H1 (cell line): ENCODE measurements at regions not wholly inside any gene's neighbourhood (a gene's known extent, or its start where the extent isn't known, plus 50 kb on each side); places are given as distances from the start of the nearest gene placed in this dataset.

Experiments
- CTCF ChIA-PET: fragments of 300-600 bp; sonication (Branson Sonifier 250); formaldehyde crosslinking; loops from one replicate; lab custom pipeline; 2021; ENCODE audit not compliant: partially characterized antibody; lab: Charles Lee
- POLR2A ChIA-PET: fragments of 300-600 bp; sonication (Branson Sonifier 250); formaldehyde crosslinking; loops from one replicate; lab custom pipeline; 2021; ENCODE audit warnings: inconsistent platforms; ENCODE audit not compliant: partially characterized antibody; lab: Charles Lee
- DNase-seq, 2 experiments: peaks; one replicate each; pipeline versions ENCODE4 v3.0.0 to v3.0.0-alpha.2; 2010 to 2022; ENCODE audit warnings: low spot score in 2 of 2, low read depth in 1 of 2, mixed read lengths in 1 of 2
- FAIRE-seq: peaks from 2 replicates; lab custom pipeline; 2011; peaks lifted over from hg19 to GRCh38; lab: Jason Lieb, UNC
- H2AFZ ChIP-seq: 2 replicates; pipeline ENCODE4 v1.8.1; 2012; ENCODE audit warnings: low read length, inconsistent platforms
- H2AK5ac ChIP-seq: 2 replicates; pipeline ENCODE4 v1.6.1; 2013; ENCODE audit warnings: low read depth, low read length
- H2BK120ac ChIP-seq: replicated peaks from 2 replicates; pipeline ENCODE3; 2013; ENCODE audit warnings: low read depth, low read length, inconsistent platforms
- H2BK12ac ChIP-seq: 2 replicates; pipeline ENCODE4 v1.6.1; 2013; ENCODE audit warnings: low read depth, low read length
- H2BK15ac ChIP-seq: 2 replicates; pipeline ENCODE4 v1.6.1; 2013; ENCODE audit warnings: low read length
- H2BK20ac ChIP-seq: 2 replicates; pipeline ENCODE4 v1.6.1; 2013; ENCODE audit warnings: low read length
- H2BK5ac ChIP-seq: 2 replicates; pipeline ENCODE4 v1.6.1; 2013; ENCODE audit warnings: low read depth, low read length
- H3K14ac ChIP-seq: 2 replicates; pipeline ENCODE4 v1.6.1; 2013; ENCODE audit warnings: inconsistent platforms; ENCODE audit not compliant: insufficient read length
- H3K18ac ChIP-seq: 2 replicates; pipeline ENCODE4 v1.6.1; 2013; ENCODE audit warnings: low read length; ENCODE audit errors: extremely low read depth
- H3K23ac ChIP-seq: 2 replicates; pipeline ENCODE4 v1.6.1; 2013; ENCODE audit warnings: inconsistent platforms; ENCODE audit not compliant: insufficient read length
- H3K23me2 ChIP-seq: 2 replicates; pipeline ENCODE4 v1.6.1; 2013; ENCODE audit warnings: low read depth, low read length
- H3K27ac ChIP-seq: 2 replicates; pipeline ENCODE4 v1.6.1; 2011; ENCODE audit warnings: low read depth, low read length, inconsistent platforms
- H3K27me3 ChIP-seq, 4 experiments: replicated peaks in 1 of 4; 1 replicate in 1 of 4; 2 replicates in 3 of 4; pipeline versions ENCODE4 v1.6.1 to v1.8.1; 2011 to 2013; ENCODE audit warnings: low read length in 3 of 4, mild to moderate bottlenecking in 3 of 4, inconsistent platforms in 2 of 4, mixed read lengths in 2 of 4, moderate library complexity in 1 of 4; ENCODE audit not compliant: control insufficient read depth in 3 of 4, insufficient read depth in 3 of 4; ENCODE audit errors: extremely low read depth in 1 of 4
- H3K36me3 ChIP-seq, 4 experiments: 2 replicates each; pipeline versions ENCODE4 v1.6.1 to v1.8.1; 2011 to 2013; ENCODE audit warnings: mild to moderate bottlenecking in 4 of 4, low read length in 3 of 4, moderate library complexity in 2 of 4, control low read depth in 1 of 4, inconsistent platforms in 1 of 4; ENCODE audit not compliant: insufficient read depth in 4 of 4, control insufficient read depth in 2 of 4
- H3K4ac ChIP-seq: replicated peaks from 2 replicates; pipeline ENCODE3; 2013; ENCODE audit warnings: low read length, low read depth, mixed read lengths, inconsistent platforms; ENCODE audit not compliant: insufficient read length
- H3K4me1 ChIP-seq, 4 experiments: replicated peaks in 1 of 4; 1 replicate in 1 of 4; 2 replicates in 3 of 4; pipeline versions ENCODE4 v1.6.1 to v1.8.1; 2011 to 2013; ENCODE audit warnings: low read length in 3 of 4, inconsistent platforms in 2 of 4, mixed read lengths in 1 of 4; ENCODE audit not compliant: insufficient read depth in 4 of 4, control insufficient read depth in 3 of 4
- H3K4me2 ChIP-seq, 2 experiments: 2 replicates each; pipeline versions ENCODE4 v1.6.1 to v1.8.1; 2011 to 2013; ENCODE audit warnings: low read depth in 2 of 2, low read length in 2 of 2, control low read depth in 1 of 2, inconsistent platforms in 1 of 2, mild to moderate bottlenecking in 1 of 2; ENCODE audit not compliant: insufficient read depth in 1 of 2
- H3K4me3 ChIP-seq, 4 experiments: fragments of 200-600, 300-600 bp in 1 of 4; sonication (generic), shearing (Covaris generic), sonication (Bioruptor Twin) in 1 of 4; 2 replicates each; pipeline versions ENCODE4 v1.5.1 to v1.8.1; 2011 to 2016; ENCODE audit warnings: low read length in 4 of 4, low read depth in 3 of 4, control low read depth in 2 of 4, inconsistent platforms in 2 of 4, mild to moderate bottlenecking in 2 of 4, mixed read lengths in 1 of 4, moderate library complexity in 1 of 4; ENCODE audit not compliant: insufficient read depth in 2 of 4; ENCODE audit errors: extremely low read depth in 1 of 4
- H3K56ac ChIP-seq: replicated peaks from 2 replicates; pipeline ENCODE3; 2013; ENCODE audit warnings: low read depth, mild to moderate bottlenecking, mixed read lengths, low read length, inconsistent platforms; ENCODE audit not compliant: insufficient read length
- H3K79me1 ChIP-seq: 2 replicates; pipeline ENCODE4 v1.6.1; 2013; ENCODE audit warnings: low read depth, low read length, control low read depth
- H3K79me2 ChIP-seq, 2 experiments: 2 replicates each; pipeline versions ENCODE4 v1.6.1 to v1.8.1; 2012 to 2013; ENCODE audit warnings: low read length in 2 of 2, mild to moderate bottlenecking in 2 of 2, inconsistent platforms in 1 of 2; ENCODE audit not compliant: insufficient read depth in 2 of 2, control insufficient read depth in 1 of 2
- H3K9ac ChIP-seq, 4 experiments: replicated peaks in 1 of 4; 1 replicate in 1 of 4; 2 replicates in 3 of 4; pipeline versions ENCODE4 v1.6.1 to v1.8.1; 2011 to 2013; ENCODE audit warnings: low read depth in 3 of 4, low read length in 3 of 4, control low read depth in 2 of 4, mild to moderate bottlenecking in 2 of 4, moderate library complexity in 2 of 4, inconsistent platforms in 1 of 4; ENCODE audit errors: extremely low read depth in 1 of 4
- H3K9me3 ChIP-seq, 2 experiments: 2 replicates each; pipeline versions ENCODE4 v1.6.1 to v1.8.1; 2012 to 2013; ENCODE audit warnings: mild to moderate bottlenecking in 2 of 2, moderate library complexity in 2 of 2, control low read depth in 1 of 2, inconsistent platforms in 1 of 2, low read depth in 1 of 2, low read length in 1 of 2, mixed read lengths in 1 of 2; ENCODE audit not compliant: insufficient read depth in 2 of 2
- H4K20me1 ChIP-seq, 2 experiments: replicated peaks in 1 of 2; 2 replicates each; pipeline versions ENCODE3 to v1.8.1; 2011 to 2013; ENCODE audit warnings: inconsistent platforms in 2 of 2, low read length in 2 of 2, mild to moderate bottlenecking in 1 of 2; ENCODE audit not compliant: insufficient read depth in 2 of 2, control insufficient read depth in 1 of 2
- H4K5ac ChIP-seq: 2 replicates; pipeline ENCODE4 v1.6.1; 2013; ENCODE audit warnings: low read length, low read depth, mixed read lengths, inconsistent platforms; ENCODE audit not compliant: insufficient read length
- H4K8ac ChIP-seq: 2 replicates; pipeline ENCODE4 v1.8.0; 2013; ENCODE audit warnings: mild to moderate bottlenecking, moderate library complexity, low read length, inconsistent platforms; ENCODE audit not compliant: insufficient read depth; ENCODE audit errors: extremely low read depth
- H4K91ac ChIP-seq: replicated peaks from 2 replicates; pipeline ENCODE3; 2013; ENCODE audit warnings: low read length, mixed read lengths, inconsistent platforms; ENCODE audit not compliant: insufficient read length
- BRCA1 ChIP-seq: IDR thresholded peaks from 2 replicates; pipeline ENCODE4 v1.6.1; 2012; ENCODE audit warnings: low read depth, low read length, improper control_type of control experiment
- CBX5 ChIP-seq: fragments of 300-800, 300-1000 bp; sonication (generic); IDR thresholded peaks from 2 replicates; pipeline ENCODE4 v1.7.1; 2016; ENCODE audit warnings: antibody characterized with exemption, low read length, low read depth
- CHD2 ChIP-seq: IDR thresholded peaks from 2 replicates; pipeline ENCODE4 v1.6.1; 2012; ENCODE audit warnings: low read length, improper control_type of control experiment
- CTCF ChIP-seq, 3 experiments: IDR thresholded peaks; 1 replicate in 2 of 3; 2 replicates in 1 of 3; pipeline versions ENCODE4 v1.5.1 to v1.6.1; 2011; ENCODE audit warnings: low read length in 3 of 3, mild to moderate bottlenecking in 3 of 3, inconsistent platforms in 2 of 3, low read depth in 1 of 3, moderate library complexity in 1 of 3; ENCODE audit not compliant: insufficient read depth in 1 of 3; ENCODE audit errors: control extremely low read depth in 1 of 3
- JUN ChIP-seq: IDR thresholded peaks from 2 replicates; pipeline ENCODE4 v1.6.1; 2011; ENCODE audit warnings: low read depth, mild to moderate bottlenecking, improper control_type of control experiment, low read length
- KDM4A ChIP-seq: IDR thresholded peaks from one replicate; pipeline ENCODE4 v1.7.1; 2012; ENCODE audit warnings: low read depth, mild to moderate bottlenecking, moderate library complexity, low read length, inconsistent platforms; ENCODE audit not compliant: severe bottlenecking
- KDM5A ChIP-seq: fragments of 200-600 bp; IDR thresholded peaks from 2 replicates; pipeline ENCODE4 v1.7.1; 2012; ENCODE audit warnings: mild to moderate bottlenecking, low read length, inconsistent platforms, mixed read lengths
- NANOG ChIP-seq: IDR thresholded peaks from 2 replicates; pipeline ENCODE4 v1.6.1; 2011; ENCODE audit warnings: low read length, low read depth, mild to moderate bottlenecking, inconsistent platforms; ENCODE audit not compliant: insufficient read depth, poor library complexity, severe bottlenecking
- POLR2A ChIP-seq, 2 experiments: IDR thresholded peaks; 1 replicate in 1 of 2; 2 replicates in 1 of 2; pipeline ENCODE4 v1.6.1; 2011; ENCODE audit warnings: low read depth in 2 of 2, low read length in 2 of 2, mild to moderate bottlenecking in 2 of 2; ENCODE audit errors: control extremely low read depth in 1 of 2
- POLR2AphosphoS5 ChIP-seq: IDR thresholded peaks from 2 replicates; pipeline ENCODE4 v1.6.1; 2011; ENCODE audit warnings: low read depth, low read length
- SUZ12 ChIP-seq: fragments of 200-600 bp; sonication (generic); IDR thresholded peaks from 2 replicates; pipeline ENCODE4 v1.6.1; 2012; ENCODE audit warnings: mild to moderate bottlenecking, inconsistent platforms, low read length, moderate library complexity, mixed read lengths
- TBP ChIP-seq: IDR thresholded peaks from 2 replicates; pipeline ENCODE4 v1.6.1; 2011; ENCODE audit warnings: low read depth, low read length, improper control_type of control experiment
- YY1 ChIP-seq: IDR thresholded peaks from 2 replicates; pipeline ENCODE4 v1.6.1; 2011; ENCODE audit warnings: low read depth, mild to moderate bottlenecking, low read length
- ZNF274 ChIP-seq: IDR thresholded peaks from 2 replicates; pipeline ENCODE4 v1.7.0; 2012; ENCODE audit warnings: low read length, borderline replicate concordance; ENCODE audit errors: extremely low read depth

GRCh38 chr5:104018299-104018698 lies 455.7 kb upstream of the NUDT12 start:
- FAIRE-seq (no peak), DNase-seq (no peak)
- H2AFZ ChIP-seq = no peak overlapping the region
- H2BK20ac ChIP-seq = no peak overlapping the region
- H3K56ac ChIP-seq = no peak overlapping the region
- no peak overlapping the region for H3K23ac ChIP-seq
- H3K9ac ChIP-seq = no peak overlapping the region
- no peak overlapping the region for H3K4me2 ChIP-seq
- H3K4me1 ChIP-seq = no peaks in the 10 kb centered on the region
- H2BK5ac ChIP-seq = no peak overlapping the region
- no peaks in the 10 kb centered on the region for H3K27me3 ChIP-seq
- ChIA-PET POLR2A (no interaction called here), CTCF (interaction anchor here (1.9 kb wide), 1 partner anchor 10 kb away, joined by 7 read pairs; no protein-coding TSS in a partner anchor)
- H3K27ac ChIP-seq = no peak overlapping the region
- H4K5ac ChIP-seq = no peak overlapping the region
- no peak overlapping the region for H2BK120ac ChIP-seq
- H3K18ac ChIP-seq = no peak overlapping the region
- H3K4ac ChIP-seq = no peak overlapping the region
- H3K14ac ChIP-seq = no peak overlapping the region
- no peaks in the 10 kb centered on the region for H3K79me2 ChIP-seq
- H4K8ac ChIP-seq = no peak overlapping the region
- H3K36me3 ChIP-seq = no peaks in the 10 kb centered on the region; a peak in 1 of 8 replicates
- no peak overlapping the region for H2AK5ac ChIP-seq
- H4K91ac ChIP-seq = no peak overlapping the region
- no peak overlapping the region for H3K4me3 ChIP-seq
- H2BK15ac ChIP-seq = no peak overlapping the region
- no peak overlapping the region for H2BK12ac ChIP-seq
- H4K20me1 ChIP-seq = no peaks in the 10 kb centered on the region
- no peaks in the 10 kb centered on the region for H3K23me2 ChIP-seq
- peaks cover 0 to 5% of the 10 kb centered on the region in 2 experiments; a peak in 1 of 4 replicates for H3K9me3 ChIP-seq
- no peaks in the 10 kb centered on the region for H3K79me1 ChIP-seq
- TF ChIP-seq KDM5A (no peak), TBP (no peak), ZNF274 (no peak), JUN (no peak), SUZ12 (no peak), POLR2A (IDR thresholded peaks at IDR 0.05; ENCODE audit: control extremely low read depth in 1 of 2, low read depth in 2 of 2, low read length in 2 of 2) (no peak), YY1 (no peak), CHD2 (no peak), NANOG (no peak), CTCF (IDR thresholded peaks at IDR 0.05; ENCODE audit: control extremely low read depth in 1 of 3, insufficient read depth in 1 of 3, low read depth in 1 of 3, low read length in 3 of 3) (no peak), KDM4A (no peak), BRCA1 (no peak), POLR2AphosphoS5 (no peak), CBX5 (no peak)
